Gastroesophageal sphincter (tissue), 3 donors: ENCODE measurements at regions not wholly inside any gene's neighbourhood (a gene's known extent, or its start where the extent isn't known, plus 50 kb on each side); places are given as distances from the start of the nearest gene placed in this dataset.

ENCODE experiments used
- CTCF ChIP-seq, 4 experiments: fragments of 200-600 bp in 2 of 4; fragments of 450-650 bp in 2 of 4; sonication (generic) in 1 of 4; IDR thresholded peaks; one replicate each; pipeline ENCODE4 v1.5.1; 2017 to 2019; ENCODE audit warnings: antibody characterized with exemption in 4 of 4, mild to moderate bottlenecking in 2 of 4, moderate library complexity in 2 of 4
- EP300 ChIP-seq: sonication (generic); formaldehyde crosslinking; IDR thresholded peaks from one replicate; pipeline ENCODE4 v1.6.1; 2017; ENCODE audit warnings: antibody characterized with exemption, mild to moderate bottlenecking
- POLR2A ChIP-seq, 2 donors: fragments of 450-650 bp; IDR thresholded peaks; one replicate each; pipeline ENCODE4 v1.6.1; 2017; ENCODE audit warnings: antibody characterized with exemption in 2 of 2, mild to moderate bottlenecking in 2 of 2, moderate library complexity in 1 of 2
- POLR2AphosphoS5 ChIP-seq: sonication (generic); formaldehyde crosslinking; IDR thresholded peaks from one replicate; pipeline ENCODE4 v1.6.1; 2017; ENCODE audit warnings: antibody characterized with exemption

- no peak for TF ChIP-seq CTCF (IDR thresholded peaks at IDR 0.05)
- TF ChIP-seq POLR2A (IDR thresholded peaks at IDR 0.05), result no peak
- TF ChIP-seq POLR2AphosphoS5, result no peak
- no peak for TF ChIP-seq EP300
Measured at GRCh38 chr1:173315296-173315695, 108.2 kb upstream of the TNFSF4 start.
